H9 (cell line): ENCODE measurements at regions not wholly inside any gene's neighbourhood (a gene's known extent, or its start where the extent isn't known, plus 50 kb on each side); places are given as distances from the start of the nearest gene placed in this dataset.
"Not testable (repeated sequence)": the region's sequence is repeated elsewhere in the genome, so short reads cannot be mapped to it uniquely, and the experiment has no call there.

ENCODE experiments used
- DNase-seq: peaks from one replicate; pipeline ENCODE4 v3.0.0-alpha.2; 2017
- H2AFZ ChIP-seq: one replicate; pipeline ENCODE4 v1.6.1; 2013; ENCODE audit warnings: mild to moderate bottlenecking, low read length, control low read depth, moderate library complexity
- H2AK5ac ChIP-seq: 2 replicates; pipeline ENCODE4 v1.6.1; 2013; ENCODE audit warnings: low read length, control low read depth, mixed read lengths; ENCODE audit not compliant: insufficient read length
- H2BK120ac ChIP-seq: one replicate; pipeline ENCODE4 v1.6.1; 2013; ENCODE audit warnings: low read depth, mild to moderate bottlenecking, low read length, control low read depth, inconsistent platforms; ENCODE audit not compliant: poor library complexity, severe bottlenecking
- H2BK12ac ChIP-seq: 2 replicates; pipeline ENCODE4 v1.6.1; 2013; ENCODE audit warnings: low read length, control low read depth, mixed read lengths, low read depth; ENCODE audit not compliant: insufficient read length
- H2BK15ac ChIP-seq: 2 replicates; pipeline ENCODE4 v1.6.1; 2013; ENCODE audit warnings: low read depth, low read length, control low read depth
- H2BK20ac ChIP-seq: one replicate; pipeline ENCODE4 v1.6.1; 2013; ENCODE audit warnings: low read depth, mild to moderate bottlenecking, low read length, control low read depth, inconsistent platforms; ENCODE audit not compliant: poor library complexity, severe bottlenecking
- H2BK5ac ChIP-seq: 2 replicates; pipeline ENCODE4 v1.6.1; 2013; ENCODE audit warnings: low read length, control low read depth, mixed read lengths; ENCODE audit not compliant: insufficient read length
- H3K14ac ChIP-seq: 2 replicates; pipeline ENCODE4 v1.6.1; 2013; ENCODE audit warnings: low read length, control low read depth; ENCODE audit not compliant: insufficient read depth
- H3K18ac ChIP-seq: 2 replicates; pipeline ENCODE4 v1.6.1; 2013; ENCODE audit warnings: low read depth, mild to moderate bottlenecking, mixed read lengths, low read length, control low read depth; ENCODE audit not compliant: insufficient read length
- H3K23ac ChIP-seq: 2 replicates; pipeline ENCODE4 v1.6.1; 2013; ENCODE audit warnings: low read length, control low read depth, mixed read lengths, low read depth; ENCODE audit not compliant: insufficient read length
- H3K23me2 ChIP-seq: 2 replicates; pipeline ENCODE4 v1.6.1; 2013; ENCODE audit warnings: low read depth, mild to moderate bottlenecking, mixed read lengths, low read length, control low read depth; ENCODE audit not compliant: insufficient read length, poor library complexity, severe bottlenecking
- H3K27ac ChIP-seq: 2 replicates; pipeline ENCODE4 v1.5.1; 2013; ENCODE audit warnings: low read length, control low read depth, mixed read lengths, low read depth; ENCODE audit not compliant: insufficient read length
- H3K27me3 ChIP-seq: 2 replicates; pipeline ENCODE4 v1.6.1; 2013; ENCODE audit warnings: low read length, control low read depth, inconsistent platforms; ENCODE audit not compliant: insufficient read depth
- H3K4ac ChIP-seq: 2 replicates; pipeline ENCODE4 v1.6.1; 2013; ENCODE audit warnings: low read depth, mild to moderate bottlenecking, control low read depth, inconsistent platforms, low read length, moderate library complexity
- H3K4me1 ChIP-seq: 2 replicates; pipeline ENCODE4 v1.6.1; 2013; ENCODE audit warnings: low read length, control low read depth, inconsistent platforms; ENCODE audit not compliant: insufficient read depth
- H3K4me2 ChIP-seq: 2 replicates; pipeline ENCODE4 v1.6.1; 2013; ENCODE audit warnings: low read length, control low read depth, mixed read lengths; ENCODE audit not compliant: insufficient read length, insufficient read depth
- H3K56ac ChIP-seq: 2 replicates; pipeline ENCODE4 v1.6.1; 2013; ENCODE audit warnings: low read depth, mild to moderate bottlenecking, mixed read lengths, low read length, control low read depth; ENCODE audit not compliant: insufficient read length
- H3K79me1 ChIP-seq: 2 replicates; pipeline ENCODE4 v1.6.1; 2013; ENCODE audit warnings: low read depth, mild to moderate bottlenecking, moderate library complexity, low read length, control low read depth, inconsistent platforms; ENCODE audit not compliant: insufficient read depth, poor library complexity, severe bottlenecking
- H3K79me2 ChIP-seq: 2 replicates; pipeline ENCODE4 v1.6.1; 2013; ENCODE audit warnings: low read length, control low read depth, inconsistent platforms; ENCODE audit not compliant: insufficient read depth
- H3K9ac ChIP-seq: 2 replicates; pipeline ENCODE4 v1.6.1; 2013; ENCODE audit warnings: low read length, control low read depth, mixed read lengths; ENCODE audit not compliant: insufficient read length; ENCODE audit errors: extremely low read depth
- H3K9me3 ChIP-seq: one replicate; pipeline ENCODE4 v1.6.1; 2013; ENCODE audit warnings: low read depth, low read length, inconsistent platforms; ENCODE audit not compliant: control insufficient read depth
- H3T11ph ChIP-seq: one replicate; pipeline ENCODE4 v1.6.1; 2013; ENCODE audit warnings: mild to moderate bottlenecking, low read length, control low read depth, inconsistent platforms
- H4K20me1 ChIP-seq: one replicate; pipeline ENCODE4 v1.6.1; 2013; ENCODE audit not compliant: control insufficient read depth, insufficient read length, insufficient read depth
- H4K5ac ChIP-seq: 2 replicates; pipeline ENCODE4 v1.6.1; 2013; ENCODE audit warnings: low read depth, mild to moderate bottlenecking, mixed read lengths, low read length, control low read depth; ENCODE audit not compliant: insufficient read length
- H4K8ac ChIP-seq: replicated peaks from 2 replicates; pipeline ENCODE4 v1.6.1; 2013; ENCODE audit warnings: low read length, control low read depth, mixed read lengths, low read depth; ENCODE audit not compliant: insufficient read length
- H4K91ac ChIP-seq: 2 replicates; pipeline ENCODE4 v1.6.1; 2013; ENCODE audit warnings: low read depth, mild to moderate bottlenecking, moderate library complexity, mixed read lengths, low read length, control low read depth; ENCODE audit not compliant: insufficient read length
- H3K27ac Mint-ChIP-seq, 3 experiments: 2 replicates in 2 of 3; 3 replicates in 1 of 3; pipeline ENCODE4 v1.8.0; 2020 to 2021; ENCODE audit warnings: mixed read lengths in 3 of 3, mild to moderate bottlenecking in 1 of 3, moderate library complexity in 1 of 3
- H3K27me3 Mint-ChIP-seq: 2 replicates; pipeline ENCODE4 v1.8.0; 2021; ENCODE audit warnings: low read depth, mild to moderate bottlenecking, moderate library complexity, mixed read lengths
- H3K36me3 Mint-ChIP-seq, 3 experiments: 2 replicates in 2 of 3; 3 replicates in 1 of 3; pipeline ENCODE4 v1.8.0; 2020 to 2021; ENCODE audit warnings: low read depth in 3 of 3, mixed read lengths in 3 of 3; ENCODE audit not compliant: insufficient read depth in 1 of 3
- H3K4me1 Mint-ChIP-seq, 2 experiments: 2 replicates each; pipeline ENCODE4 v1.8.0; 2020; ENCODE audit warnings: mixed read lengths in 2 of 2
- H3K4me3 Mint-ChIP-seq, 2 experiments: 2 replicates in 1 of 2; 3 replicates in 1 of 2; pipeline ENCODE4 v1.8.0; 2020 to 2021; ENCODE audit warnings: mild to moderate bottlenecking in 2 of 2, mixed read lengths in 2 of 2, moderate library complexity in 1 of 2
- H3K9me3 Mint-ChIP-seq, 2 experiments: 2 replicates in 1 of 2; 3 replicates in 1 of 2; pipeline ENCODE4 v1.8.0; 2020; ENCODE audit warnings: mild to moderate bottlenecking in 2 of 2, mixed read lengths in 2 of 2, moderate library complexity in 1 of 2
- CTCF ChIP-seq: fragments of 200-600 bp; sonication (generic); conservative IDR thresholded peaks from 3 replicates; pipeline ENCODE4 v1.8.0; 2021; ENCODE audit warnings: antibody characterized with exemption, mild to moderate bottlenecking
- WGBS: extraction: QIAGEN DNeasy Blood & Tissue Kit; methylation state at CpG from one replicate; pipeline ENCODE4 v1.1.7; 2013; ENCODE audit warnings: missing lambda C conversion rate, low lambda C conversion rate, mixed read lengths; ENCODE audit not compliant: insufficient read length; ENCODE audit errors: extremely low coverage; 5-methylcytosine and 5-hydroxymethylcytosine counted together

- Histone ChIP-seq H2BK15ac (no peak overlapping the region), H2BK120ac (no peak overlapping the region), H3K14ac (no peak overlapping the region), H2BK20ac (no peak overlapping the region), H2AFZ (no peak overlapping the region), H3K4ac (no peak overlapping the region), H2BK5ac (no peak overlapping the region), H4K8ac (no peak overlapping the region), H3K23ac (no peak overlapping the region), H3K79me2 (no peaks in the 10 kb centered on the region), H3K18ac (no peak overlapping the region), H4K5ac (no peak overlapping the region), H2BK12ac (no peak overlapping the region), H3K79me1 (no peaks in the 10 kb centered on the region), H3K27ac (no peak overlapping the region), H3K9me3 (no peaks in the 10 kb centered on the region), H3K27me3 (no peaks in the 10 kb centered on the region), H4K91ac (no peak overlapping the region), H3T11ph (no peak overlapping the region), H2AK5ac (no peak overlapping the region), H3K56ac (no peak overlapping the region), H3K23me2 (no peaks in the 10 kb centered on the region), H3K4me2 (no peak overlapping the region), H4K20me1 (no peaks in the 10 kb centered on the region), H3K9ac (no peak overlapping the region), H3K4me1 (no peaks in the 10 kb centered on the region)
- peaks cover 0 to 6% of the 10 kb centered on the region in 2 experiments; a peak in 1 of 4 replicates for H3K4me1 Mint-ChIP-seq
- TF ChIP-seq CTCF = no peak
- WGBS = no CpG with 5 or more reads among the region's 2 CpGs
- no peaks in the 10 kb centered on the region; a peak in 2 of 5 replicates for H3K9me3 Mint-ChIP-seq
- H3K27ac Mint-ChIP-seq = no peak overlapping the region
- DNase-seq = no peak
- H3K36me3 Mint-ChIP-seq = 0 out of 7 replicates have a peak, but pooled peaks cover 0 to 3% (median 0%) of the 10 kb centered on the region in 3 experiments
- H3K27me3 Mint-ChIP-seq = no peaks in the 10 kb centered on the region
- H3K4me3 Mint-ChIP-seq = no peak overlapping the region
Observed at GRCh38 chr3:153404157-153404556, 242.1 kb downstream of the RAP2B start.

GRCh38 chr3:153405320-153405719 is 243.3 kb downstream of the RAP2B start:
- H3K4me1 ChIP-seq, H2BK120ac ChIP-seq, H3K4me2 ChIP-seq, H4K5ac ChIP-seq, H3T11ph ChIP-seq, H2BK12ac ChIP-seq, H3K79me1 ChIP-seq, H3K9me3 ChIP-seq, H3K9me3 Mint-ChIP-seq, H2AK5ac ChIP-seq, H3K27ac Mint-ChIP-seq, H2BK5ac ChIP-seq, H4K8ac ChIP-seq, H2AFZ ChIP-seq, H4K20me1 ChIP-seq, H2BK15ac ChIP-seq, H3K23me2 ChIP-seq, H4K91ac ChIP-seq, H2BK20ac ChIP-seq, H3K27me3 ChIP-seq, H3K79me2 ChIP-seq, H3K36me3 Mint-ChIP-seq, H3K4me1 Mint-ChIP-seq, H3K27ac ChIP-seq, H3K14ac ChIP-seq, H3K23ac ChIP-seq, H3K4me3 Mint-ChIP-seq, H3K4ac ChIP-seq, H3K18ac ChIP-seq, H3K27me3 Mint-ChIP-seq, DNase-seq, H3K9ac ChIP-seq, H3K56ac ChIP-seq: not testable (repeated sequence)
- WGBS = no CpG with 5 or more reads among the region's 4 CpGs
